ENCODE measurements at regions not wholly inside any gene's neighbourhood (a gene's known extent, or its start where the extent isn't known, plus 50 kb on each side); places are given as distances from the start of the nearest gene placed in this dataset.
A peak's percentile ranks its signal among the peaks of the same experiment; 100 is the strongest.

DNA sequence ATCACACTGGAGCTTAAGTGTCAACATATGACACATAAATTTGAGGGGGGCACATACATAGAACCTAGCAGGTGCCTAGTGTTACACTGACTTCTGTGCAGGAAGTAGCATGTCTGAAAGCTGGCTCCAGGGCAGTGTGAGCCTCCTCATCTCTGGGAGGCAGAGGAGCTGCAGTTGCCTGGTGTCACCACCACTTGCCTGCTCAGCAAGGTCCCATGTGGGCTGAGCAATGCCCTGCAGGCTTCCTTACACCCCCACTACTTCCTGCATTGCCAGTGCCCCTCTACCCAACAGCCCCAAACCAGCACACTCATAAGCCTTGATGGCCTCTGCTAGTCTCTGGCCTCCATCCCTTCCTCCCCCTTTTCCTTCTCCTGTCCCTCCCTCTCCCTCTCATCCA lies 165.8 kb downstream of the BUD13 start:
- no peaks in the 10 kb centered on the region for H4K20me1 ChIP-seq (ENCODE audit: insufficient read depth, low read length)
- H3K9me3 ChIP-seq (replicated peaks in 1 of 2; ENCODE audit: control insufficient read depth in 1 of 2, insufficient read depth in 1 of 2, low read length in 2 of 2) = no peaks in the 10 kb centered on the region
- no peak overlapping the region for H3K4me3 ChIP-seq (replicated peaks in 1 of 3; ENCODE audit: low read depth in 2 of 3, low read length in 3 of 3)
- H3K27ac ChIP-seq (ENCODE audit: low read depth in 1 of 2, low read length in 2 of 2) = no peak overlapping the region
- no peak overlapping the region for H3K9ac ChIP-seq (ENCODE audit: insufficient read depth, low read length, poor library complexity, severe bottlenecking)
- H3K27ac Mint-ChIP-seq = no peak overlapping the region
- H3K4me1 ChIP-seq (ENCODE audit: control insufficient read depth in 1 of 2, insufficient read depth in 2 of 2, low read length in 2 of 2) = no peaks in the 10 kb centered on the region
- H3K79me2 ChIP-seq (ENCODE audit: insufficient read depth, low read length) = no peaks in the 10 kb centered on the region
- H3K27me3 ChIP-seq (ENCODE audit: control insufficient read depth in 2 of 2, insufficient read depth in 2 of 2, low read length in 2 of 2) = no peaks in the 10 kb centered on the region
- no peaks in the 10 kb centered on the region for H3K9me3 Mint-ChIP-seq
- no peaks in the 10 kb centered on the region for H3K36me3 ChIP-seq (replicated peaks in 1 of 2; ENCODE audit: control insufficient read depth in 1 of 2, insufficient read depth in 2 of 2, low read length in 2 of 2)
- no peak for DNase-seq
- H3K36me3 Mint-ChIP-seq = no peaks in the 10 kb centered on the region
- H3K4me3 Mint-ChIP-seq = no peak overlapping the region
- TF ChIP-seq, protein P1, sequence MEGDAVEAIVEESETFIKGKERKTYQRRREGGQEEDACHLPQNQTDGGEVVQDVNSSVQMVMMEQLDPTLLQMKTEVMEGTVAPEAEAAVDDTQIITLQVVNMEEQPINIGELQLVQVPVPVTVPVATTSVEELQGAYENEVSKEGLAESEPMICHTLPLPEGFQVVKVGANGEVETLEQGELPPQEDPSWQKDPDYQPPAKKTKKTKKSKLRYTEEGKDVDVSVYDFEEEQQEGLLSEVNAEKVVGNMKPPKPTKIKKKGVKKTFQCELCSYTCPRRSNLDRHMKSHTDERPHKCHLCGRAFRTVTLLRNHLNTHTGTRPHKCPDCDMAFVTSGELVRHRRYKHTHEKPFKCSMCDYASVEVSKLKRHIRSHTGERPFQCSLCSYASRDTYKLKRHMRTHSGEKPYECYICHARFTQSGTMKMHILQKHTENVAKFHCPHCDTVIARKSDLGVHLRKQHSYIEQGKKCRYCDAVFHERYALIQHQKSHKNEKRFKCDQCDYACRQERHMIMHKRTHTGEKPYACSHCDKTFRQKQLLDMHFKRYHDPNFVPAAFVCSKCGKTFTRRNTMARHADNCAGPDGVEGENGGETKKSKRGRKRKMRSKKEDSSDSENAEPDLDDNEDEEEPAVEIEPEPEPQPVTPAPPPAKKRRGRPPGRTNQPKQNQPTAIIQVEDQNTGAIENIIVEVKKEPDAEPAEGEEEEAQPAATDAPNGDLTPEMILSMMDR (IDR thresholded peaks at IDR 0.05) = no peak
- peaks cover 0 to 6% (median 2%) of the 10 kb centered on the region in 3 donors for H3K27me3 Mint-ChIP-seq (ENCODE audit: low read depth in 3 of 3)
- H3K4me2 ChIP-seq (replicated peaks; ENCODE audit: extremely low read depth, low read length, poor library complexity, severe bottlenecking) = no peak overlapping the region
- no peak overlapping the region for H2AFZ ChIP-seq (ENCODE audit: insufficient read depth, low read depth, low read length, poor library complexity, severe bottlenecking)
- H3K4me1 Mint-ChIP-seq = no peaks in the 10 kb centered on the region
- intact Hi-C loops (cut with micrococcal nuclease) = no loop called here

DNA sequence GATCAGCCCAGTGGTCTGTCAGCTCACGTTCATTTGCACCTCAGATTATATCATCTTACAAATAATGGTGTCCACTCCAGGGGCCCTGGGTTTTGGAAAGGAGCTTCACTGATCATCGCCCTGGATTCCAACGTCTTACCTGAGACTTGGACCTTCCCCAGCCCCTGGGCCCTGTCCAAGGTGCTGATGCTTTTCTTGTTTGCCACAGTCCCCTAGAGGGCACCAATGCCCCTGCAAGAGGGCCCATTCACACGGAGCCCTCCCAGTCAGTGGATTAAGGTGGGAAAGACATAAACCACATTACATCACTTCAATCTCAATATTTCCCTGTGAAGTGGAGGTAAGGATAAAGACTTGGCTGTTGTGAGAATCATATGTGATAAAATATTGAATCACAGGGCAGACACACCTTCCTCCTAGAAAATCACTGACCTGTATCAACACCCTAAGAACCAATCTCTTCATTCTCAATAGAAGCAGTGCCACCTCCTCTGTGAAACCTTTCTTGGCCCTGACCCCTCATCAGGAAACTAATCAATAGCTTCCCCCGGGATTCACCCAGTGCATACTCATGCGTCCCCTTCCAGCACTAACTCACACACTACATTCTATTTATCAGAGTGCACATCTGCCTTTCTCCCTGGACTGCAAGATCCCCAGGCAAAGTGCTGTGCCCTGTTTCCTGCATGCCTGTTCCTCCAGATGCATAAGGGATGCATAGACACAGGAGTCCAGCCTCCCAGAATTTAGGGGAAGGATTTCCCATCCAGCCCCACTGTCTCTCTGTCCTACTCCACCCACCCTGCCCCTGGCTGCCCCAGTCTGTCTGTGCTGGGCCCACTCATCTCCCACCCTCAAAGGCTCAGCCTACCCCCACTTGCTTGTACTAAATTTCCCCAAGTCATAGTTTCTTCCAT lies 167.0 kb downstream of the BUD13 start:
- no peaks in the 10 kb centered on the region for H3K36me3 Mint-ChIP-seq
- H3K4me2 ChIP-seq (replicated peaks; ENCODE audit: extremely low read depth, low read length, poor library complexity, severe bottlenecking) = no peak overlapping the region
- H3K27me3 Mint-ChIP-seq (ENCODE audit: low read depth in 3 of 3) = peaks cover 0 to 6% (median 2%) of the 10 kb centered on the region in 3 donors
- no peaks in the 10 kb centered on the region for H4K20me1 ChIP-seq (ENCODE audit: insufficient read depth, low read length)
- H2AFZ ChIP-seq (ENCODE audit: insufficient read depth, low read depth, low read length, poor library complexity, severe bottlenecking) = no peak overlapping the region
- 38% methylated on average over 5 of the region's 6 CpGs for WGBS (ENCODE audit: insufficient coverage)
- H3K9me3 ChIP-seq (replicated peaks in 1 of 2; ENCODE audit: control insufficient read depth in 1 of 2, insufficient read depth in 1 of 2, low read length in 2 of 2) = no peaks in the 10 kb centered on the region
- no peak overlapping the region for H3K27ac ChIP-seq (ENCODE audit: low read depth in 1 of 2, low read length in 2 of 2)
- no peak overlapping the region for H3K9ac ChIP-seq (ENCODE audit: insufficient read depth, low read length, poor library complexity, severe bottlenecking)
- TF ChIP-seq, protein P1 (IDR thresholded peaks at IDR 0.05) = no peak
- peak overlapping the region in 1 of 7 donors; percentile 81 for H3K27ac Mint-ChIP-seq
- DNase-seq = no peak
- H3K4me3 ChIP-seq (replicated peaks in 1 of 3; ENCODE audit: low read depth in 2 of 3, low read length in 3 of 3) = no peak overlapping the region
- intact Hi-C loops (cut with micrococcal nuclease) = no loop called here
- H3K4me1 Mint-ChIP-seq = peaks cover 1% of the 10 kb centered on the region
- no peaks in the 10 kb centered on the region for H3K79me2 ChIP-seq (ENCODE audit: insufficient read depth, low read length)
- no peaks in the 10 kb centered on the region for H3K36me3 ChIP-seq (replicated peaks in 1 of 2; ENCODE audit: control insufficient read depth in 1 of 2, insufficient read depth in 2 of 2, low read length in 2 of 2)
- no peaks in the 10 kb centered on the region for H3K4me1 ChIP-seq (ENCODE audit: control insufficient read depth in 1 of 2, insufficient read depth in 2 of 2, low read length in 2 of 2)
- no peaks in the 10 kb centered on the region for H3K9me3 Mint-ChIP-seq
- no peaks in the 10 kb centered on the region for H3K27me3 ChIP-seq (ENCODE audit: control insufficient read depth in 2 of 2, insufficient read depth in 2 of 2, low read length in 2 of 2)
- H3K4me3 Mint-ChIP-seq = no peak overlapping the region

All from CD14-positive monocyte (primary cell).